Skeletal muscle satellite cell (primary cell): ENCODE measurements at regions not wholly inside any gene's neighbourhood (a gene's known extent, or its start where the extent isn't known, plus 50 kb on each side); places are given as distances from the start of the nearest gene placed in this dataset.
"Not testable (repeated sequence)": the region's sequence is repeated elsewhere in the genome, so short reads cannot be mapped to it uniquely, and the experiment has no call there.

Source experiments
- H3K27me3 ChIP-seq: 2 replicates; pipeline ENCODE4 v1.7.0; 2013; ENCODE audit warnings: low read length; ENCODE audit not compliant: control insufficient read depth, insufficient read depth
- H3K36me3 ChIP-seq: 2 replicates; pipeline ENCODE4 v1.7.0; 2013; ENCODE audit warnings: mild to moderate bottlenecking, control low read depth, low read length; ENCODE audit not compliant: insufficient read depth
- H3K4me1 ChIP-seq: 2 replicates; pipeline ENCODE4 v1.7.0; 2013; ENCODE audit warnings: low read length; ENCODE audit not compliant: control insufficient read depth, insufficient read depth
- H3K4me2 ChIP-seq: 2 replicates; pipeline ENCODE4 v1.7.0; 2013; ENCODE audit warnings: mild to moderate bottlenecking, low read length
- H3K4me3 ChIP-seq: 2 replicates; pipeline ENCODE4 v1.7.0; 2013; ENCODE audit warnings: low read length
- H3K9ac ChIP-seq: 2 replicates; pipeline ENCODE4 v1.7.0; 2013; ENCODE audit warnings: mild to moderate bottlenecking, low read depth, low read length, moderate library complexity
- H3K9me3 ChIP-seq: replicated peaks from 2 replicates; pipeline ENCODE4 v1.7.0; 2013; ENCODE audit warnings: mild to moderate bottlenecking, control low read depth, low read length

- H3K27me3 ChIP-seq, H3K36me3 ChIP-seq, H3K4me1 ChIP-seq, H3K4me2 ChIP-seq, H3K4me3 ChIP-seq, H3K9me3 ChIP-seq, H3K9ac ChIP-seq: not testable (repeated sequence)
Observed at GRCh38 chr16:22609798-22610197, 99.1 kb downstream of the NPIPB5 start.

GRCh38 chr16:22611128-22611527 lies 100.4 kb downstream of the NPIPB5 start:
- H3K36me3 ChIP-seq, H3K4me3 ChIP-seq, H3K9me3 ChIP-seq, H3K9ac ChIP-seq, H3K4me2 ChIP-seq, H3K27me3 ChIP-seq, H3K4me1 ChIP-seq: not testable (repeated sequence)

- no peaks in the 10 kb centered on the region for H3K9me3 ChIP-seq
- no peak overlapping the region for H3K4me2 ChIP-seq
- H3K27me3 ChIP-seq: no peaks in the 10 kb centered on the region
- H3K36me3 ChIP-seq: no peaks in the 10 kb centered on the region
- no peak overlapping the region for H3K9ac ChIP-seq
- H3K4me3 ChIP-seq: no peak overlapping the region
- no peaks in the 10 kb centered on the region for H3K4me1 ChIP-seq
Observed at GRCh38 chr16:22614271-22614947, 103.7 kb downstream of the NPIPB5 start.

- Histone ChIP-seq H3K4me2 (no peak overlapping the region), H3K4me1 (no peaks in the 10 kb centered on the region), H3K27me3 (peaks cover 20% of the 10 kb centered on the region), H3K4me3 (no peak overlapping the region), H3K36me3 (no peaks in the 10 kb centered on the region), H3K9ac (no peak overlapping the region), H3K9me3 (no peaks in the 10 kb centered on the region)
Observed at GRCh38 chr16:22618842-22619241, 108.2 kb downstream of the NPIPB5 start.

GRCh38 chr16:22621586-22622155 lies 111.0 kb downstream of the NPIPB5 start:
- Histone ChIP-seq H3K4me3 (no peak overlapping the region), H3K36me3 (no peaks in the 10 kb centered on the region), H3K9me3 (no peaks in the 10 kb centered on the region), H3K9ac (no peak overlapping the region), H3K4me1 (no peaks in the 10 kb centered on the region), H3K4me2 (no peak overlapping the region), H3K27me3 (peaks cover 37% of the 10 kb centered on the region)

GRCh38 chr16:22622703-22623102 lies 112.0 kb downstream of the NPIPB5 start:
- H3K4me2 ChIP-seq: no peak overlapping the region
- H3K4me3 ChIP-seq: no peak overlapping the region
- no peaks in the 10 kb centered on the region for H3K36me3 ChIP-seq
- no peak overlapping the region for H3K9ac ChIP-seq
- H3K4me1 ChIP-seq: no peaks in the 10 kb centered on the region
- peaks cover 38% of the 10 kb centered on the region for H3K27me3 ChIP-seq
- H3K9me3 ChIP-seq: no peaks in the 10 kb centered on the region

- Histone ChIP-seq H3K4me3 (no peak overlapping the region), H3K9ac (no peak overlapping the region), H3K4me2 (no peak overlapping the region), H3K9me3 (no peaks in the 10 kb centered on the region), H3K27me3 (peaks cover 38% of the 10 kb centered on the region), H3K36me3 (no peaks in the 10 kb centered on the region), H3K4me1 (no peaks in the 10 kb centered on the region)
Observed at GRCh38 chr16:22623351-22623781, 112.7 kb downstream of the NPIPB5 start.

GRCh38 chr16:22624038-22624799 lies 113.5 kb downstream of the NPIPB5 start:
- Histone ChIP-seq H3K9me3 (no peaks in the 10 kb centered on the region), H3K4me3 (no peak overlapping the region), H3K4me2 (no peak overlapping the region), H3K27me3 (peaks cover 38% of the 10 kb centered on the region), H3K4me1 (no peaks in the 10 kb centered on the region), H3K36me3 (no peaks in the 10 kb centered on the region), H3K9ac (no peak overlapping the region)

GRCh38 chr16:22624800-22625533 lies 114.3 kb downstream of the NPIPB5 start:
- Histone ChIP-seq H3K9me3 (no peaks in the 10 kb centered on the region), H3K4me2 (no peak overlapping the region), H3K9ac (no peak overlapping the region), H3K4me1 (no peaks in the 10 kb centered on the region), H3K4me3 (no peak overlapping the region), H3K27me3 (peaks cover 38% of the 10 kb centered on the region), H3K36me3 (no peaks in the 10 kb centered on the region)

GRCh38 chr16:22625967-22626366 lies 115.3 kb downstream of the NPIPB5 start:
- H3K4me1 ChIP-seq: no peaks in the 10 kb centered on the region
- H3K9me3 ChIP-seq: no peaks in the 10 kb centered on the region
- H3K36me3 ChIP-seq: no peaks in the 10 kb centered on the region
- H3K4me2 ChIP-seq: no peak overlapping the region
- no peak overlapping the region for H3K4me3 ChIP-seq
- H3K9ac ChIP-seq: no peak overlapping the region
- H3K27me3 ChIP-seq: peaks cover 33% of the 10 kb centered on the region

- Histone ChIP-seq H3K4me1 (no peaks in the 10 kb centered on the region), H3K36me3 (no peaks in the 10 kb centered on the region), H3K4me2 (no peak overlapping the region)
Observed at GRCh38 chr16:22627043-22627442, 116.4 kb downstream of the NPIPB5 start.

More at GRCh38 chr16:22627043-22627442, 116.4 kb downstream of the NPIPB5 start:
- Histone ChIP-seq H3K9ac (no peak overlapping the region), H3K27me3 (peaks cover 28% of the 10 kb centered on the region), H3K9me3 (no peaks in the 10 kb centered on the region), H3K4me3 (no peak overlapping the region)
